IMR-90 (cell line): ENCODE measurements at regions not wholly inside any gene's neighbourhood (a gene's known extent, or its start where the extent isn't known, plus 50 kb on each side); places are given as distances from the start of the nearest gene placed in this dataset.

Source experiments
- ATAC-seq: fragments of 200-7000 bp; cut with Tn5 transposase; 2 replicates; pipeline ENCODE4 v1.9.1; 2020; ENCODE audit warnings: low read depth, mild to moderate bottlenecking, moderate library complexity
- BruUV-seq: library from RNA; stranded (reverse); fragments of 400-500 nt; replicated peaks from 2 replicates; lab custom pipeline; 2021; lab: Mats Ljungman, UMichigan
- CTCF ChIA-PET: fragments of 300-600 bp; formaldehyde crosslinking; extraction: SDS; loops from one replicate; lab custom pipeline; 2021; ENCODE audit warnings: antibody characterized with exemption; lab: Yijun Ruan, JAX
- POLR2A ChIA-PET: fragments of 300-600 bp; sonication (Branson Sonifier 250); formaldehyde crosslinking; loops from one replicate; lab custom pipeline; 2022; ENCODE audit warnings: antibody characterized with exemption; ENCODE audit not compliant: unreplicated experiment; lab: Charles Lee
- DNase-seq: peaks from one replicate; pipeline ENCODE4 v3.0.0; 2013
- H2AFZ ChIP-seq: replicated peaks from 2 replicates; pipeline ENCODE3; 2013; ENCODE audit warnings: low read length, mild to moderate bottlenecking; ENCODE audit not compliant: poor library complexity
- H2AK5ac ChIP-seq: 2 replicates; pipeline ENCODE4 v1.6.1; 2013; ENCODE audit warnings: low read depth, low read length, inconsistent platforms
- H2AK9ac ChIP-seq: replicated peaks from 2 replicates; pipeline ENCODE3; 2013; ENCODE audit warnings: mild to moderate bottlenecking, low read depth, low read length, moderate library complexity; ENCODE audit not compliant: poor library complexity
- H2BK120ac ChIP-seq: 2 replicates; pipeline ENCODE4 v1.6.1; 2013; ENCODE audit warnings: low read depth, low read length, inconsistent platforms
- H2BK15ac ChIP-seq: 3 replicates; pipeline ENCODE4 v1.6.1; 2013; ENCODE audit warnings: low read depth, low read length, inconsistent platforms
- H2BK20ac ChIP-seq: 2 replicates; pipeline ENCODE4 v1.6.1; 2013; ENCODE audit warnings: low read depth, mild to moderate bottlenecking, inconsistent platforms, low read length, moderate library complexity
- H2BK5ac ChIP-seq: 2 replicates; pipeline ENCODE4 v1.6.1; 2013; ENCODE audit warnings: mild to moderate bottlenecking, low read depth, low read length, inconsistent platforms; ENCODE audit not compliant: poor library complexity, severe bottlenecking
- H3K14ac ChIP-seq: replicated peaks from 2 replicates; pipeline ENCODE4 v1.6.1; 2013; ENCODE audit warnings: low read depth, low read length, inconsistent platforms
- H3K18ac ChIP-seq: 2 replicates; pipeline ENCODE4 v1.6.1; 2013; ENCODE audit warnings: low read depth, low read length, control low read depth
- H3K23ac ChIP-seq: 2 replicates; pipeline ENCODE4 v1.6.1; 2013; ENCODE audit warnings: low read depth, low read length, inconsistent platforms
- H3K27ac ChIP-seq: 2 replicates; pipeline ENCODE4 v1.5.1; 2013; ENCODE audit warnings: mild to moderate bottlenecking, control low read depth, low read length; ENCODE audit not compliant: insufficient read depth
- H3K27me3 ChIP-seq: 2 replicates; pipeline ENCODE4 v1.6.1; 2013; ENCODE audit warnings: low read length; ENCODE audit not compliant: control insufficient read depth, insufficient read depth
- H3K36me3 ChIP-seq: 2 replicates; pipeline ENCODE4 v1.6.1; 2013; ENCODE audit warnings: low read length, mixed read lengths; ENCODE audit not compliant: control insufficient read depth, insufficient read depth
- H3K4ac ChIP-seq: 2 replicates; pipeline ENCODE4 v1.6.1; 2013; ENCODE audit warnings: low read depth, low read length, inconsistent platforms
- H3K4me1 ChIP-seq: 2 replicates; pipeline ENCODE4 v1.6.1; 2013; ENCODE audit warnings: low read length, mixed read lengths; ENCODE audit not compliant: control insufficient read depth, insufficient read depth
- H3K4me2 ChIP-seq: 2 replicates; pipeline ENCODE4 v1.6.1; 2013; ENCODE audit warnings: low read depth, mild to moderate bottlenecking, control low read depth, low read length, moderate library complexity
- H3K4me3 ChIP-seq: 2 replicates; pipeline ENCODE4 v1.5.1; 2013; ENCODE audit warnings: low read depth, mild to moderate bottlenecking, control low read depth, low read length, moderate library complexity; ENCODE audit not compliant: insufficient read depth
- H3K56ac ChIP-seq: 2 replicates; pipeline ENCODE4 v1.6.1; 2013; ENCODE audit warnings: low read length, inconsistent platforms; ENCODE audit not compliant: insufficient read depth; ENCODE audit errors: extremely low read depth
- H3K79me1 ChIP-seq, 2 experiments: 2 replicates each; pipeline ENCODE4 v1.6.1; 2013; ENCODE audit warnings: low read length in 2 of 2, inconsistent platforms in 1 of 2, low read depth in 1 of 2
- H3K9ac ChIP-seq: 2 replicates; pipeline ENCODE4 v1.6.1; 2013; ENCODE audit warnings: low read depth, low read length, control low read depth
- H3K9me1 ChIP-seq: 2 replicates; pipeline ENCODE4 v1.6.1; 2013; ENCODE audit warnings: low read length, inconsistent platforms; ENCODE audit not compliant: insufficient read depth
- H3K9me3 ChIP-seq: 2 replicates; pipeline ENCODE4 v1.6.1; 2013; ENCODE audit warnings: low read length; ENCODE audit not compliant: control insufficient read depth, insufficient read depth
- H4K20me1 ChIP-seq: 2 replicates; pipeline ENCODE4 v1.6.1; 2013; ENCODE audit warnings: low read length, inconsistent platforms; ENCODE audit not compliant: insufficient read depth
- H4K5ac ChIP-seq: 2 replicates; pipeline ENCODE4 v1.6.1; 2013; ENCODE audit warnings: mild to moderate bottlenecking, low read depth, low read length, control low read depth
- H4K8ac ChIP-seq, 2 experiments: 2 replicates each; pipeline ENCODE4 v1.6.1; 2013; ENCODE audit warnings: low read depth in 2 of 2, low read length in 2 of 2, control low read depth in 1 of 2, inconsistent platforms in 1 of 2
- H4K91ac ChIP-seq: 2 replicates; pipeline ENCODE4 v1.6.1; 2013; ENCODE audit warnings: low read depth, low read length, inconsistent platforms; ENCODE audit not compliant: insufficient read depth
- MAFK ChIP-seq: IDR thresholded peaks from 2 replicates; pipeline ENCODE4 v1.6.1; 2012; ENCODE audit warnings: low read depth, low read length, improper control_type of control experiment
- NFE2L2 ChIP-seq: fragments of 150-350 bp; IDR thresholded peaks from 2 replicates; pipeline ENCODE4 v1.6.1; 2016; ENCODE audit warnings: low read depth, mild to moderate bottlenecking, low read length
- POLR2A ChIP-seq: IDR thresholded peaks from 2 replicates; pipeline ENCODE4 v1.6.1; 2012; ENCODE audit warnings: mild to moderate bottlenecking, low read depth, low read length
- WGBS, 2 experiments: methylation state at CpG; one replicate each; pipeline versions ENCODE4 v1.1.5 to v1.1.7; 2013; ENCODE audit warnings: missing lambda C conversion rate in 2 of 2; ENCODE audit not compliant: insufficient read length in 1 of 2; ENCODE audit errors: extremely low coverage in 2 of 2; 5-methylcytosine and 5-hydroxymethylcytosine counted together
- dilution Hi-C: fragments of 300-500 bp; cut with HindIII; formaldehyde crosslinking; loops from one replicate; pipeline ENCODE4 v1.14.3; 2018; ENCODE audit warnings: low sequenced_read_pairs; ENCODE audit not compliant: unreplicated experiment
- in situ Hi-C: fragments of 300-500 bp; cut with MboI; formaldehyde crosslinking; loops from 3 replicates; pipeline ENCODE4 v1.14.3; 2019; ENCODE audit warnings: low sequenced_read_pairs, inconsistent platforms, mixed read lengths
- intact Hi-C: fragments of 100-400 bp; cut with micrococcal nuclease; formaldehyde crosslinking; loops from 2 replicates; pipeline ENCODE4 v1.10.0; 2022

- BruUV-seq = no TSS peak
- no peak for ATAC-seq
Observed at GRCh38 chr3:5690904-5691532, 503.5 kb downstream of the EDEM1 start.

More at GRCh38 chr3:5690904-5691532, 503.5 kb downstream of the EDEM1 start:
- H2BK120ac ChIP-seq = no peak overlapping the region
- intact Hi-C loops = no loop called here
- no peak for DNase-seq
- H3K9me3 ChIP-seq = peaks cover 15% of the 10 kb centered on the region
- no peak overlapping the region for H3K14ac ChIP-seq
- dilution Hi-C loops = no loop called here
- H2AK9ac ChIP-seq = no peak overlapping the region
- H2BK20ac ChIP-seq = no peak overlapping the region
- H3K79me1 ChIP-seq = no peaks in the 10 kb centered on the region
- H4K8ac ChIP-seq = no peak overlapping the region
- no peaks in the 10 kb centered on the region for H4K20me1 ChIP-seq
- H3K4ac ChIP-seq = no peak overlapping the region
- H4K5ac ChIP-seq = no peak overlapping the region
- no peak overlapping the region for H3K18ac ChIP-seq
- no peak overlapping the region for H3K27ac ChIP-seq
- no peak overlapping the region for H3K9ac ChIP-seq
- no CpG with 5 or more reads among the region's 3 CpGs for WGBS, 2 experiments
- no peaks in the 10 kb centered on the region for H3K27me3 ChIP-seq
- no peak overlapping the region for H3K4me2 ChIP-seq
- no peak overlapping the region for H3K56ac ChIP-seq
- H3K4me3 ChIP-seq = no peak overlapping the region
- no peak overlapping the region for H2AFZ ChIP-seq
- H2AK5ac ChIP-seq = no peak overlapping the region
- no peak overlapping the region for H4K91ac ChIP-seq
- no peak overlapping the region for H2BK5ac ChIP-seq
- no peak overlapping the region for H2BK15ac ChIP-seq
- no peak overlapping the region for H3K23ac ChIP-seq
- ChIA-PET CTCF (no interaction called here), POLR2A (no interaction called here)
- no peaks in the 10 kb centered on the region for H3K9me1 ChIP-seq
- TF ChIP-seq NFE2L2 (no peak), POLR2A (no peak), MAFK (no peak)
- no peaks in the 10 kb centered on the region for H3K36me3 ChIP-seq
- H3K4me1 ChIP-seq = no peaks in the 10 kb centered on the region
- in situ Hi-C loops = no loop called here
